HG03103 (cell line): ENCODE measurements at regions not wholly inside any gene's neighbourhood (a gene's known extent, or its start where the extent isn't known, plus 50 kb on each side); places are given as distances from the start of the nearest gene placed in this dataset.
"Not testable (repeated sequence)": the region's sequence is repeated elsewhere in the genome, so short reads cannot be mapped to it uniquely, and the experiment has no call there.

Experiments
- ATAC-seq: cut with Tn5 transposase; IDR thresholded peaks from one replicate; pipeline ENCODE4 v1.9.1; 2021; ENCODE audit warnings: low read depth; ENCODE audit not compliant: unreplicated experiment

DNA sequence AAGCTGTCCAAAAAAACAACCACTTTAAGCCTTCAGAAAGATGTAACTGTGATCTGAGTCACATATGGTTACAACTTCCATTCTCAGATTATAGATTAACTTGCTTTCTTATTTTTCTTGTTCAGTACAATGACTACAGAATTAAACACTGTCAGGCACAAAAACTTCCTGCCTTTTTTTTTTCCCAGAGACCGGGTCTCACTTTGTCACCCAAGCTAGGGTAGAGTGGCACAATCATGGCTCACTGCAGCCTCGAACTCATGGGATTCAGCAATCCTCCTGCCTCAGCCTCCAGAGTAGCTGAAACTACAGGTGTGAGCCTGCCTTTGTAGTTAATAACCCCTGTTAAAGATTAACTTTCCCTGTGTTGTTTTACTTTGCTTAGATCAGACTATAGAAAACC, 163.2 kb downstream of the AVL9 start:
- ATAC-seq, result no peak

DNA sequence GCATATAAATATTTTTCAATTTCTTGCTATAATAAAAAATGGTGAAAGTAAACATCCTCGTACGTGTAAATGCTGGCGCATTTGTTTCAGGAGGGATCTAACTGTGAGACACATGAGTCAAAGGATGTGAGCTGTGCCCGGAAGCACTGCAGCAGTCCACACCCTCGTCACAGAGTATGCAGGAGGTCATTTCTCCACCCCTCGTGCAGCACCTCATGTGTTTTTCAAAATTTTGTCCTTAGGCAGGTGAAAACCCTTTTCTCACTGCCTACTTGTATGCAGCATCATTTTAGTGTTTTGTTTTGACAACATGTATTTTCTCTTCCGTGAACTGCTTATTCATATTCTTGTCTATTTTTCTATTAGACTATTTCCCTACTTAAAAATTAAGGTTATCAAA, 162.7 kb downstream of the AVL9 start:
- ATAC-seq, result no peak

DNA sequence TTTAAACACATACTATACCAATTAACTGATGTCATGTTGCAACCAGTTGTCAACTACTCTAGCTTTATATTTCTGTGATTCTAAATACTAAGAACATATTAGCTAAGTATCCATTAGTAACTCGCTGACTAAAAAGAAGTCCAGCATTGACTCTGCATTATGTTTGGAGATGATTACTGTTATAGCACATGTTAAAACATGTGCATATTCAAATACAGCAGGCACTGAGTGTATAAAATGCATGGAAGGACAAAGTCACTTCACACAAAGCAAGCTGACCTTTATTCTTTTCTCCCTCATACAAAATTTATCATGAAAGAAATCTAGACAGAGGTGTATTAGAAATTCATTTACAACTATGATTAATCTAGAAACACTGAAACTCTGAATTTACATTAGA, 159.3 kb downstream of the AVL9 start:
- not testable (repeated sequence) for ATAC-seq

DNA sequence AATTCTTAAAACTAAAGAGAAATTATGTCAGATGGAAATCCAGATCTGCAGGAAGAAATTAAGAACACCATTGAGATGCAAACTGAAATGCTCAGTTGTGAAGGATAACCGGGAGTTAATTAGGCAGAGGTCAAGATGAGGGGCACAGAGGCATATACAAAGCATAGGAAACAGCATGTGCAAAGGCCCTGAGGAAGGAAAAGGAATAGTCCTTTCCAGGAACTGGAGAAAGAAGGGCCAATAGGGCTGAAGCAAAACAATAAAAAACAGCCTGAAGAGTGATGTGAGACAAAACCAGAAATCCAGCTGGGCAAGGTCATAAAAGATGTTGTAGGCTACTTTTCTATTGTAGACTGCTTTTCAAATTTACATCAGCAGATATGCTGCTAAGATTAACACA, 155.1 kb downstream of the AVL9 start:
- ATAC-seq, result not testable (repeated sequence)

DNA sequence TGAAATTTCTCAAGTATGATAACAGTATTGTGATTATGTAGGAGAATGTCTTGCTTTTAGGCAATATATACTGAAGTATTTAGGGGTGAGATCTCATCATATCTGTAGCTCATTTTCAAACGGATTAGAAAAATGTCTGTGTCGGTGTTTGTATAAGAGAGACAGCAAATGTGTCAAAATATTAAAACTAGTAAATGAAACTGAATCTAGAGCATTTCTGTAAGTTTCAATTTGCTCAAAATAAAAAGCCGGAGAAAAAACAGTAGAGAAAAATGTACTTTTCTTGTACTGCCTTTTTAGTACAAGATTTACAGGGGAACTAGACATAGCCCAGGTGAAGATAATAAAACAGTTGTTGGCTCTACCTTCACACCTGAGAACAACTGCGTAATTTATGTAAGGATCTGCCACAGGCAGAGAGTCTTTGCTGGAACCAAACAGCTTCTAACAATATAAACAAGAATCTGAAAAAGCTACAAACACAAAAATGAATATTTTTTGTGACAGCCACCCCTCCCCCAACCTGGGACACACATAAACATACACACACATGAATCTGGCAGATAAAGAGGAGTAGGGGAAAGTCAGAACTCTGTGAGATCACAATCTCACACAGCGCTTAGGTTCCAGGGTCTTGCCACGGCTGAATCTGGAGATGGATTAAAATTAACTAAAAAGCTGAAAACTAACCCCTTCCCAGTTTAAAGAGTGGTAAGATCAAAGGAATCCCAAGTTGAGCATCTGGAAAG, 153.3 kb downstream of the AVL9 start:
- ATAC-seq, result no peak

DNA sequence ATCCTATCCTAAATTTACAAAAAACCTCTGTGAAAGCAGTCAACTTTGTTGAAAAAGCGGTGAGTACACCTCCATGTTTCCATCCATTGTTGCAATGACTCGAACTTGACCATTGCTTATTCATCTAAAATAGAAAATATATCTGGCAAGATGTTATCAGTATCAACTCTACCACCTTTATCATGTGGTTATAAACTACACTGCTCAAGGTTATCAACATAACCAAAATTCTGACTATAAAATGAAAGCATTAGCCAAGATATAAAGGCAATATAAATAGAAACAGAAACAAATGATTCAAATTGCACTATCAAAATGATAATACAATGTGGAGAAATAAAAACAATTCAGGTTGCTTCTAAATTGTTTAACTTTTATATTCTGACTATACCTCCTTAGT, 150.0 kb downstream of the AVL9 start:
- not testable (repeated sequence) for ATAC-seq

DNA sequence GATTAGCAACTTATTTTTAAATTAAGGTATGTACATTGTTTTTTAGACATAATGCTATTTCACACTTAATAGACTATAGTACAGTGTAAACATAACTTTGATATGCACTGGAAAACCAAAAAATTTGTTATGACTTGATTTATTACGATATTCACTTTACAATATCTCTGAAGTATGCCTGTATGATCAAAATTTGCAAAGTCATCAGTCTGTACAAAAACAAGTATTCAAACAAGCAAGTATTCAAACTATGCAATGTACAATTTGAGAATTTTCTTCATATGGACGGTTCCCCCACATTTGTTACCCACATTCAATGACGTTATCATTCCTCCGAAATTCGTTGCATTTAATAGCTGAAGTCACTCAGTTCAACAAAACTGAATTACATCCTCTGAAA, 147.9 kb downstream of the AVL9 start:
- no peak for ATAC-seq

DNA sequence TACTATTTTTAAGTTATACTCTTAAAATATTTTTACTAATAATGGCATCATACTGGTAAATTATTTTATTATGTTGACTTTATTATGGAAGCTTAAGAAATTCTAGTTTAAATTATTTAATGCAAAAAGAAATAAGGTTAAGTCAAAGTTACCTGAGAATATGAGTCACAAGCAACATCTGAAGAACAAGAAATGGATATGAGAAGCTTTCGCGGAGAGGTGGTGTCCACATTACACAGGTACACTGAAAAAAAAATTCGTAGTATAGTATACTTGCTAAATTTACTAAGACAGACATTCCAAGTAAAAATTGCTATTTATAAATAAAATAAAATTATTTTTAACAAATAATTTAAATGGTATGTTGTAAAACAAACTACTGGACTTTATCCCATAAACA, 143.8 kb downstream of the AVL9 start:
- no peak for ATAC-seq

DNA sequence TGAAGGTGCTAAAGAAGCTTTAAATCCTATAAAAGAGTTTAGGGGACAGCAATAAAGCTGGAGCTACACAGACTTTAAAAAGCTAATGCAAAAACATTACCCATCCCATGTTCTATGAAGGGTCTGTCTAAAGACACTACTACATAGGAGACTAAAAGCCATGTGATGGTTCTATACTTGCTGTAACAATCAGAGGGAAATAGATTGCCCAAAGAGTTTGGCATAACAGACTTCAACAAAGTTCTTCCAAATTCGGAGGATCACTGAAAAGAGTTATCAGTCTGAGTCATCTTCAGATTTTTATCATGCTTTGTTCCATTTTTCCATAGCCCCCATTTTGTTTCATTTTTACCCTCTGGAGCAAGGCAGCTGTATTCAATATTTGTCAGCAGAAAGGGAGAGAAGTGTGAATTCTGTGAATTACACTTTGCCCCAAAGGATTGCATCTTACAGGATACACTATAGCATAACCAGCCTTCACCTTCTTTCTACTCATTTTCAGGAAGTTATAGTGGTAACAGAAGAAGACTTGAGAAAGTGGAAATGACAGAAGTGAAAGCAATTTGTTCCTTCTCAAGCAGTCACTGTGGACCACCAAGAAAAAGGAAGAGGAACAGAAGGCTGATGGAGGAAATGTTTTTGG, 143.3 kb downstream of the AVL9 start:
- peak; percentile 94 for ATAC-seq
